Endothelial cell of umbilical vein (primary cell): ENCODE measurements at regions not wholly inside any gene's neighbourhood (a gene's known extent, or its start where the extent isn't known, plus 50 kb on each side); places are given as distances from the start of the nearest gene placed in this dataset.

Source experiments
- BruUV-seq: library from RNA; stranded (reverse); fragments of 400-500 nt; replicated peaks from 2 replicates; lab custom pipeline; 2021; lab: Mats Ljungman, UMichigan
- CTCF ChIA-PET: fragments of 300-600, 350-600 bp; sonication (Branson Sonifier 250); formaldehyde crosslinking; loops from one replicate; lab custom pipeline; 2021; ENCODE audit warnings: antibody characterized with exemption, inconsistent platforms; lab: Charles Lee
- POLR2A ChIA-PET: fragments of 300-600, 350-600 bp; sonication (Branson Sonifier 250); formaldehyde crosslinking; loops from one replicate; lab custom pipeline; 2021; ENCODE audit warnings: antibody characterized with exemption, inconsistent platforms; lab: Charles Lee
- DNase-seq: peaks from one replicate; pipeline ENCODE4 v3.0.0-alpha.2; 2011; ENCODE audit warnings: low read depth, low spot score
- FAIRE-seq: peaks from 2 replicates; lab custom pipeline; 2011; peaks lifted over from hg19 to GRCh38; lab: Jason Lieb, UNC
- H2AFZ ChIP-seq: 2 replicates; pipeline ENCODE4 v1.6.0; 2012; ENCODE audit warnings: low read depth, low read length, control low read depth, inconsistent platforms
- H3K27ac ChIP-seq: 2 replicates; pipeline ENCODE4 v1.5.1; 2011; ENCODE audit warnings: low read depth, mild to moderate bottlenecking, control low read depth, low read length, moderate library complexity; ENCODE audit not compliant: insufficient read depth
- H3K27me3 ChIP-seq, 2 experiments: 2 replicates each; pipeline versions ENCODE4 v1.6.0 to v1.6.1; 2011; ENCODE audit warnings: low read length in 2 of 2, mixed read lengths in 1 of 2; ENCODE audit not compliant: control insufficient read depth in 2 of 2, insufficient read depth in 2 of 2
- H3K36me3 ChIP-seq, 2 experiments: 2 replicates in 1 of 2; 3 replicates in 1 of 2; pipeline ENCODE4 v1.5.1; 2011; ENCODE audit warnings: low read length in 2 of 2, mild to moderate bottlenecking in 1 of 2, moderate library complexity in 1 of 2; ENCODE audit not compliant: control insufficient read depth in 2 of 2, insufficient read depth in 2 of 2; ENCODE audit errors: extremely low read depth in 1 of 2
- H3K4me1 ChIP-seq: 3 replicates; pipeline ENCODE4 v1.5.1; 2011; ENCODE audit warnings: mild to moderate bottlenecking, low read length; ENCODE audit not compliant: control insufficient read depth, insufficient read depth; ENCODE audit errors: extremely low read depth
- H3K4me2 ChIP-seq: 2 replicates; pipeline ENCODE4 v1.6.1; 2011; ENCODE audit warnings: low read length, control low read depth, mixed read lengths; ENCODE audit not compliant: insufficient read depth
- H3K4me3 ChIP-seq, 3 experiments: fragments of 200-600 bp in 1 of 3; sonication (generic), shearing (Covaris generic) in 1 of 3; replicated peaks in 1 of 3; 2 replicates each; pipeline ENCODE4 v1.5.1; 2011 to 2016; ENCODE audit warnings: control low read depth in 3 of 3, low read length in 3 of 3, mild to moderate bottlenecking in 2 of 3, inconsistent platforms in 1 of 3, low read depth in 1 of 3, moderate library complexity in 1 of 3; ENCODE audit not compliant: insufficient read depth in 1 of 3
- H3K79me2 ChIP-seq: 2 replicates; pipeline ENCODE4 v1.6.0; 2012; ENCODE audit warnings: low read length, inconsistent platforms; ENCODE audit not compliant: control insufficient read depth, insufficient read depth
- H3K9ac ChIP-seq: replicated peaks from 2 replicates; pipeline ENCODE3; 2011; ENCODE audit warnings: low read length, control low read depth; ENCODE audit not compliant: insufficient read depth; ENCODE audit errors: extremely low read depth
- H3K9me1 ChIP-seq: replicated peaks from 3 replicates; pipeline ENCODE4 v1.6.0; 2011; ENCODE audit warnings: mild to moderate bottlenecking, low read length; ENCODE audit not compliant: control insufficient read depth, insufficient read depth; ENCODE audit errors: extremely low read depth
- H3K9me3 ChIP-seq: replicated peaks from 2 replicates; pipeline ENCODE4 v1.5.1; 2012; ENCODE audit warnings: low read length, inconsistent platforms; ENCODE audit not compliant: control insufficient read depth, insufficient read depth
- H4K20me1 ChIP-seq: replicated peaks from 2 replicates; pipeline ENCODE3; 2011; ENCODE audit warnings: mild to moderate bottlenecking, low read length; ENCODE audit not compliant: control insufficient read depth, insufficient read depth; ENCODE audit errors: extremely low read depth
- EZH2 ChIP-seq: IDR thresholded peaks from 2 replicates; pipeline ENCODE4 v1.6.1; 2012; ENCODE audit warnings: borderline replicate concordance, low read depth, mild to moderate bottlenecking, moderate library complexity, low read length, inconsistent platforms; ENCODE audit not compliant: severe bottlenecking
- FOS ChIP-seq: IDR thresholded peaks from 2 replicates; pipeline ENCODE4 v1.6.1; 2011; ENCODE audit warnings: mild to moderate bottlenecking, low read length, moderate library complexity, borderline replicate concordance; ENCODE audit not compliant: insufficient read depth
- GATA2 ChIP-seq: IDR thresholded peaks from 2 replicates; pipeline ENCODE4 v1.7.0; 2011; ENCODE audit warnings: low read depth, mild to moderate bottlenecking, moderate library complexity, mixed read lengths, low read length; ENCODE audit not compliant: insufficient read length, insufficient read depth
- JUN ChIP-seq: IDR thresholded peaks from 2 replicates; pipeline ENCODE4 v1.6.1; 2011; ENCODE audit warnings: borderline replicate concordance, low read depth; ENCODE audit not compliant: insufficient read length, insufficient read depth
- MYC ChIP-seq: IDR thresholded peaks from one replicate; pipeline ENCODE4 v1.6.1; 2011; ENCODE audit warnings: mild to moderate bottlenecking, low read depth, low read length
- POLR2A ChIP-seq: IDR thresholded peaks from 2 replicates; pipeline ENCODE4 v1.6.1; 2012; ENCODE audit warnings: low read depth, mild to moderate bottlenecking, control low read depth, low read length
- POLR2AphosphoS5 ChIP-seq: IDR thresholded peaks from 2 replicates; pipeline ENCODE4 v1.6.1; 2012; ENCODE audit warnings: low read depth, mild to moderate bottlenecking, control low read depth, low read length, moderate library complexity; ENCODE audit not compliant: insufficient read depth
- dilution Hi-C: fragments of 300-500 bp; cut with MboI; formaldehyde crosslinking; loops from one replicate; pipeline ENCODE4 v1.15.0; 2019; ENCODE audit warnings: low sequenced_read_pairs; ENCODE audit not compliant: extremely low pct_ligation_motif_present
- intact Hi-C: fragments of 100-400 bp; cut with micrococcal nuclease; formaldehyde crosslinking; loops from one replicate; pipeline ENCODE4 v1.10.0; 2022
- TF ChIP-seq, protein P1 (sequence below), 2 donors: IDR thresholded peaks; 1 replicate in 1 of 2; 2 replicates in 1 of 2; pipeline ENCODE4 v1.5.1; 2011; ENCODE audit warnings: low read length in 2 of 2, mild to moderate bottlenecking in 2 of 2, moderate library complexity in 2 of 2, control low read depth in 1 of 2, inconsistent platforms in 1 of 2, low read depth in 1 of 2; ENCODE audit not compliant: insufficient read depth in 1 of 2; ENCODE audit errors: extremely low read depth in 1 of 2
- TF ChIP-seq, protein P2 (sequence below): IDR thresholded peaks from 2 replicates; pipeline ENCODE4 v1.6.1; 2011; ENCODE audit not compliant: insufficient read depth, insufficient read length

DNA sequence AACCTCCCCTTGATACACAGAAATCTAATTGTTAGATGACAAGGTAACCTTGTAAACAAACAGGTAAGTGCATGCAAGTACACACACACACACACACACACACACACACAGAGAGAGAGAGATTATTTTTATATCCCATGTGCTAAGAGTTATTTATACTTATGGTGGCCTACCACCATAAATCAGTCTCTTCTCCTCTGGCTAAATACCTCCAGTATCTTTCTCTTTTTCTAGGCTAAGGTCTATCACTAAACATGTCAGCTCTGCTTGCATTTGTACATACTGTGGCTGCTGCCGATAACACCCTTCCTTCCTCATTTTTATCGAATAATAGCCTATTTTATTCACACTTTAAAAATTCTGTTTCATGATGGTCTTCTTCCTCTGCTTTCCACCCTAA lies 172.4 kb downstream of the CNTN3 start:
- Histone ChIP-seq H3K4me1 (no peaks in the 10 kb centered on the region), H3K79me2 (no peaks in the 10 kb centered on the region), H3K27me3 (no peaks in the 10 kb centered on the region), H3K36me3 (no peaks in the 10 kb centered on the region), H3K9me3 (peaks cover 8% of the 10 kb centered on the region), H3K27ac (no peak overlapping the region), H3K9ac (no peak overlapping the region), H3K4me3 (no peak overlapping the region), H4K20me1 (no peaks in the 10 kb centered on the region), H3K9me1 (no peaks in the 10 kb centered on the region), H3K4me2 (no peak overlapping the region), H2AFZ (no peak overlapping the region)
- POLR2A ChIA-PET, result no interaction called here
- no TSS peak for BruUV-seq
- DNase-seq, result no peak
- intact Hi-C loops, result no loop called here
- no peak for FAIRE-seq
- CTCF ChIA-PET, result no interaction called here
- dilution Hi-C loops, result no loop called here
- TF ChIP-seq GATA2 (no peak), POLR2A (no peak), POLR2AphosphoS5 (no peak), EZH2 (no peak), FOS (no peak), MYC (no peak), JUN (no peak)
- TF ChIP-seq, protein P1, sequence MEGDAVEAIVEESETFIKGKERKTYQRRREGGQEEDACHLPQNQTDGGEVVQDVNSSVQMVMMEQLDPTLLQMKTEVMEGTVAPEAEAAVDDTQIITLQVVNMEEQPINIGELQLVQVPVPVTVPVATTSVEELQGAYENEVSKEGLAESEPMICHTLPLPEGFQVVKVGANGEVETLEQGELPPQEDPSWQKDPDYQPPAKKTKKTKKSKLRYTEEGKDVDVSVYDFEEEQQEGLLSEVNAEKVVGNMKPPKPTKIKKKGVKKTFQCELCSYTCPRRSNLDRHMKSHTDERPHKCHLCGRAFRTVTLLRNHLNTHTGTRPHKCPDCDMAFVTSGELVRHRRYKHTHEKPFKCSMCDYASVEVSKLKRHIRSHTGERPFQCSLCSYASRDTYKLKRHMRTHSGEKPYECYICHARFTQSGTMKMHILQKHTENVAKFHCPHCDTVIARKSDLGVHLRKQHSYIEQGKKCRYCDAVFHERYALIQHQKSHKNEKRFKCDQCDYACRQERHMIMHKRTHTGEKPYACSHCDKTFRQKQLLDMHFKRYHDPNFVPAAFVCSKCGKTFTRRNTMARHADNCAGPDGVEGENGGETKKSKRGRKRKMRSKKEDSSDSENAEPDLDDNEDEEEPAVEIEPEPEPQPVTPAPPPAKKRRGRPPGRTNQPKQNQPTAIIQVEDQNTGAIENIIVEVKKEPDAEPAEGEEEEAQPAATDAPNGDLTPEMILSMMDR (IDR thresholded peaks at IDR 0.05; ENCODE audit: extremely low read depth in 1 of 2, insufficient read depth in 1 of 2, low read depth in 1 of 2, low read length in 2 of 2), result no peak
- TF ChIP-seq, protein P2, sequence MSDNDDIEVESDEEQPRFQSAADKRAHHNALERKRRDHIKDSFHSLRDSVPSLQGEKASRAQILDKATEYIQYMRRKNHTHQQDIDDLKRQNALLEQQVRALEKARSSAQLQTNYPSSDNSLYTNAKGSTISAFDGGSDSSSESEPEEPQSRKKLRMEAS, result no peak
